ENCODE measurements at regions not wholly inside any gene's neighbourhood (a gene's known extent, or its start where the extent isn't known, plus 50 kb on each side); places are given as distances from the start of the nearest gene placed in this dataset.
A peak's percentile ranks its signal among the peaks of the same experiment; 100 is the strongest.
"Not testable (repeated sequence)": the region's sequence is repeated elsewhere in the genome, so short reads cannot be mapped to it uniquely, and the experiment has no call there.

DNA sequence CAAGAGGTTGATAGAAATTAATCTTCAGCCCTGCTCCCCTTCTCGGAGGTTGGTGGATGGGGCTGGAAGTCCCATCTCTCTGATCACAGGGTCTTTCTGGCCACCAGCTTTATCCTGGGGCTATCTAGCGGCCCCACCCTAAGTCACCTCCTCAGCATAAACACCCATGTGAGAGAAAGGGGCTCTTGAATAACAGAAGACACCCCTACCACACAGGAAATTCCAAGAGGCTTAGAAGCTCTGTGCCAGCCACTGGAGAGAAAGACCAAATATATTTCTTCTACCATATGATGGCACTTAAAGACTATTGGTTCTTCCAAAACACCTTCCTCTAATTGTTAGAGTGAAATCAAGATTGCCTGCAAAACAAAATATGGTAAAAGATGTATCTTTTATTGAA, 219.7 kb downstream of the VAPA start:
- Histone ChIP-seq H3K27me3 (ENCODE audit: control insufficient read depth in 5 of 5, insufficient read depth in 4 of 5, low read length in 5 of 5) (no peaks in the 10 kb centered on the region), H3K4me1 (ENCODE audit: control insufficient read depth in 5 of 5, insufficient read depth in 5 of 5, low read length in 5 of 5) (peaks cover 0 to 23% (median 18%) of the 10 kb centered on the region in 5 donors), H3K9me3 (ENCODE audit: control insufficient read depth in 5 of 5, low read length in 5 of 5) (no peaks in the 10 kb centered on the region)

DNA sequence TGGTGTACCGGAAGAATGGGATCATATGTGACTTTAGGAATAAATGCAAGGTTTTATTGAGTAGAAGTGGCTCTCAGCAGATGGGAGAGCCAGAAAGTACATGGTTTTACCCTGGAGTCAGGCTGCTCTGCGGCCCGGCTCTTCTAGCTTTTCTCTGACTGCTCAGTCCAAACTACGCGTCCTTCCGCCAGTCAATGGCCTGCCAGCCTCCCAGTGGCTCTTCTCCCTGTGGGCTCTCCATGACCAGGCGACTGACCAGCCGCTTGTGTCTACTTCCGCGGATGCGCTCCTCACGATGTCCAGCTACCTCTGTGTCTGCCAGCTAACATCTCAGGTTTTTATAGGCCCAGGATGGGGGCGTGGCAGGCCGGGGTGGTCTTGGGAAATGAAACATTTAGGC, 220.4 kb downstream of the VAPA start:
- Histone ChIP-seq H3K4me3 (ENCODE audit: low read depth in 1 of 5, low read length in 5 of 5) (no peak overlapping the region), H3K4me1 (ENCODE audit: control insufficient read depth in 5 of 5, insufficient read depth in 5 of 5, low read length in 5 of 5) (peaks cover 0 to 23% (median 18%) of the 10 kb centered on the region in 5 donors), H3K9ac (ENCODE audit: low read length in 5 of 5) (no peak overlapping the region), H3K27ac (ENCODE audit: low read depth, low read length) (no peak overlapping the region), H3K36me3 (ENCODE audit: control insufficient read depth in 5 of 5, insufficient read depth in 5 of 5, low read length in 5 of 5) (no peaks in the 10 kb centered on the region), H3K9me3 (ENCODE audit: control insufficient read depth in 5 of 5, low read length in 5 of 5) (no peaks in the 10 kb centered on the region), H3K27me3 (ENCODE audit: control insufficient read depth in 5 of 5, insufficient read depth in 4 of 5, low read length in 5 of 5) (no peaks in the 10 kb centered on the region)

More for the DNA sequence above, 219.7 kb downstream of the VAPA start:
- no peak overlapping the region for H3K9ac ChIP-seq (ENCODE audit: low read length in 5 of 5)
- H3K36me3 ChIP-seq (ENCODE audit: control insufficient read depth in 5 of 5, insufficient read depth in 5 of 5, low read length in 5 of 5), result no peaks in the 10 kb centered on the region
- no peak overlapping the region for H3K4me3 ChIP-seq (ENCODE audit: low read depth in 1 of 5, low read length in 5 of 5)
- H3K27ac ChIP-seq (ENCODE audit: low read depth, low read length), result no peak overlapping the region

DNA sequence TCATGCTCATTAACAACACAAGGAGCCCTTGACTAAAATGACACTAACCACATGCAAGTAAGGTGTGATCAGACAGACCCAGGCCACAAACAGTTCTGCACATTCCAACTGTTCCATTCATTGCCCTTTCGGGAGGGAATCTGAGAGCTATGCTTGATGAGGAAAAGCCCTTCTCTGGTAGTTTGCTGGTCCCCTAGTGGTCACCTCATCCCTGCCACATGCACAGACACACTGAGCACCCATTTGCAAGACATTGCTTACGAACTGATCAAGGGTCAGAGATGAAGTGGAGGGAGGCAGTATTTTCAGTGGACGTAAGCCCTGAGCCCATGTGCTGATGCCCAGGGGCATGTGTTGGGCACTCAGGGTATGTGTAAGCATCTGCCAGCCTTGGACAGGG, 220.9 kb downstream of the VAPA start:
- peaks cover 2 to 25% (median 20%) of the 10 kb centered on the region in 5 donors for H3K4me1 ChIP-seq (ENCODE audit: control insufficient read depth in 5 of 5, insufficient read depth in 5 of 5, low read length in 5 of 5)
- not testable (repeated sequence) for H3K4me3 ChIP-seq (ENCODE audit: low read depth in 1 of 5, low read length in 5 of 5); H3K9me3 ChIP-seq (ENCODE audit: control insufficient read depth in 5 of 5, low read length in 5 of 5); H3K9ac ChIP-seq (ENCODE audit: low read length in 5 of 5); H3K27ac ChIP-seq (ENCODE audit: low read depth, low read length); H3K36me3 ChIP-seq (ENCODE audit: control insufficient read depth in 5 of 5, insufficient read depth in 5 of 5, low read length in 5 of 5); H3K27me3 ChIP-seq (ENCODE audit: control insufficient read depth in 5 of 5, insufficient read depth in 4 of 5, low read length in 5 of 5)

DNA sequence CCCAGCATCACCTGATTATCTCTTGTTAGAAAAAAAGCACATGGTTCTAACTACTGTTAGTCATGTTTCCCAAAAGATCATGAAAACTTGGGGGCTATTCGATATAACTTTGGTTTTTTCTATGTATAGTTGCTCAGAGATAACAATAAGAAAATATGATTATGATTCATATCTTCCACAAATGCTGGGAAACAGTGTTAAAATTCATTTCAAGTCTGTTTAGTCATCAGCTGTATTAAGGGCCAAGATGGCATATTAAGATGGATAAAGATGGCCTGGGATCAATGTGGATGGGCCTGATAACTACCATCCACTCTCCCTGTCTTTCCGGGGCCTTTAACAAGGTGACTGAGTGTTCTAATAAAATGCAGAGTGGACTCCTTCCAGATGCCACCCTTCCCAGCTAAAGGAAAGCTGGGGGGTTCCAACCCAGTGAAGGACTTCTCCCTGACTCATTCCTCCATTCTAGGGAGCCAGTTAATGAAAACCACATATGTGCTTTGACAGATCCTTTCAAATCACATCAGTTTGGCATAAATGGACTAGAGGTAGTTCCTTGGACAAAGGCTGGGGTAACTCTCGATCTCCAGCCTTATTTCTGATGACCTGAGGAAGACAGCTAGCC, 221.6 kb downstream of the VAPA start:
- Histone ChIP-seq H3K36me3 (ENCODE audit: control insufficient read depth in 5 of 5, insufficient read depth in 5 of 5, low read length in 5 of 5) (no peaks in the 10 kb centered on the region), H3K9me3 (ENCODE audit: control insufficient read depth in 5 of 5, low read length in 5 of 5) (no peaks in the 10 kb centered on the region), H3K27me3 (ENCODE audit: control insufficient read depth in 5 of 5, insufficient read depth in 4 of 5, low read length in 5 of 5) (no peaks in the 10 kb centered on the region), H3K27ac (ENCODE audit: low read depth, low read length) (no peak overlapping the region), H3K4me3 (ENCODE audit: low read depth in 1 of 5, low read length in 5 of 5) (no peak overlapping the region), H3K4me1 (ENCODE audit: control insufficient read depth in 5 of 5, insufficient read depth in 5 of 5, low read length in 5 of 5) (peaks cover 2 to 28% (median 27%) of the 10 kb centered on the region in 5 donors), H3K9ac (ENCODE audit: low read length in 5 of 5) (no peak overlapping the region)

DNA sequence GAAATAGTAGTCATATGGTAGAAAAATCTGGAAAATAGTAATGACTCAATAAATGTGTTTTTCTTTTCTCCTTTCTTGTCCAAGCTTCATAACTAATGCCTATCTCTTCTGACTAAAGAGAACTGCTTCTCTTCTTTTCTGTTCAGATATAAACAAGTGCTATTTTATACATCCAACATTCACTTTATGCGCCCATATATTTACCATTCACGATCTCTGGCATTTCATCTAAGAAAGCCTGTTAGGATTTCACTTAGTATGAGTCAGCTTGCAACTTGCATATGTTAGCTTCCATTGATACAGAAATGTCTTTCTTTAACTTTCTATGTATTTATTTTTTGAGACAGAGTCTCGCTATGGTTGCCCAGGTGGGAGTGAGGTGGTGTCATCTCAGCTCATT, 224.9 kb downstream of the VAPA start:
- Histone ChIP-seq H3K9ac (ENCODE audit: low read length in 5 of 5) (no peak overlapping the region), H3K9me3 (ENCODE audit: control insufficient read depth in 5 of 5, low read length in 5 of 5) (no peaks in the 10 kb centered on the region), H3K4me3 (ENCODE audit: low read depth in 1 of 5, low read length in 5 of 5) (no peak overlapping the region), H3K27me3 (ENCODE audit: control insufficient read depth in 5 of 5, insufficient read depth in 4 of 5, low read length in 5 of 5) (no peaks in the 10 kb centered on the region), H3K4me1 (ENCODE audit: control insufficient read depth in 5 of 5, insufficient read depth in 5 of 5, low read length in 5 of 5) (peaks cover 15 to 40% (median 39%) of the 10 kb centered on the region in 5 donors), H3K36me3 (ENCODE audit: control insufficient read depth in 5 of 5, insufficient read depth in 5 of 5, low read length in 5 of 5) (no peaks in the 10 kb centered on the region), H3K27ac (ENCODE audit: low read depth, low read length) (no peak overlapping the region)

DNA sequence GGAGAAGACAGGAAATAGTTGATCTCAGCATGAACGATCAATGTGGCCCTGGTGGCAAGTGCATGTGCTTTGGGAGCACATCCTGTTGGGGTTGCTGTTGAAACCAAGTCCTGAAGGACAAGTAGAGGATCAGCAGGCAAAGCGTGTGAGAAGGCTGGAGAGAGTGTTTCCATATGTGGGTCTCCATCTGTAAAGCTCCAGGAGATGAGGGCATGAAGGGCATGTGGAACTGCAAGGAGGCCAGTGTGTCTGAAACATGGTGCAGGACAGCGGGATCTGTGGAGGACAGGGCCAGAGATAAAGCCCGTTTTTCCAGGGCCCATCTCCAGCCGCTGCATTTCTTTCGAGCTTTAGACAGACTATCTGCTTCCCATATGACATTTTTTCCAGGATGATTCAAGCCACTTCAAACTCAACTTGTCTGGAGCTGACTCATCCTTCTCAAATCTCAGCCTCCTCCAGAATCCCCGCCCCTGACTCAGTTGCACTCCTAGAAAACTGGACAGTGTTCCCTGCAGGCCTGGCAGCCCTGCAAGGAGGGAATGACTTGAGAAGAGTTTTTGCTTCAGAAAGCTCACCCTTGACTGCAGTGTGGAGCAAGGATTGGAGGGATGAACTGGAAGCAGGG, 226.1 kb downstream of the VAPA start:
- Histone ChIP-seq H3K9me3 (ENCODE audit: control insufficient read depth in 5 of 5, low read length in 5 of 5) (no peaks in the 10 kb centered on the region), H3K9ac (ENCODE audit: low read length in 5 of 5) (peak overlapping the region in 1 of 5 donors; percentile 17), H3K27ac (ENCODE audit: low read depth, low read length) (peak overlapping the region; percentile 90), H3K27me3 (ENCODE audit: control insufficient read depth in 5 of 5, insufficient read depth in 4 of 5, low read length in 5 of 5) (no peaks in the 10 kb centered on the region), H3K4me1 (ENCODE audit: control insufficient read depth in 5 of 5, insufficient read depth in 5 of 5, low read length in 5 of 5) (peaks cover 15 to 47% (median 45%) of the 10 kb centered on the region in 5 donors), H3K36me3 (ENCODE audit: control insufficient read depth in 5 of 5, insufficient read depth in 5 of 5, low read length in 5 of 5) (no peaks in the 10 kb centered on the region), H3K4me3 (ENCODE audit: low read depth in 1 of 5, low read length in 5 of 5) (no peak overlapping the region)

DNA sequence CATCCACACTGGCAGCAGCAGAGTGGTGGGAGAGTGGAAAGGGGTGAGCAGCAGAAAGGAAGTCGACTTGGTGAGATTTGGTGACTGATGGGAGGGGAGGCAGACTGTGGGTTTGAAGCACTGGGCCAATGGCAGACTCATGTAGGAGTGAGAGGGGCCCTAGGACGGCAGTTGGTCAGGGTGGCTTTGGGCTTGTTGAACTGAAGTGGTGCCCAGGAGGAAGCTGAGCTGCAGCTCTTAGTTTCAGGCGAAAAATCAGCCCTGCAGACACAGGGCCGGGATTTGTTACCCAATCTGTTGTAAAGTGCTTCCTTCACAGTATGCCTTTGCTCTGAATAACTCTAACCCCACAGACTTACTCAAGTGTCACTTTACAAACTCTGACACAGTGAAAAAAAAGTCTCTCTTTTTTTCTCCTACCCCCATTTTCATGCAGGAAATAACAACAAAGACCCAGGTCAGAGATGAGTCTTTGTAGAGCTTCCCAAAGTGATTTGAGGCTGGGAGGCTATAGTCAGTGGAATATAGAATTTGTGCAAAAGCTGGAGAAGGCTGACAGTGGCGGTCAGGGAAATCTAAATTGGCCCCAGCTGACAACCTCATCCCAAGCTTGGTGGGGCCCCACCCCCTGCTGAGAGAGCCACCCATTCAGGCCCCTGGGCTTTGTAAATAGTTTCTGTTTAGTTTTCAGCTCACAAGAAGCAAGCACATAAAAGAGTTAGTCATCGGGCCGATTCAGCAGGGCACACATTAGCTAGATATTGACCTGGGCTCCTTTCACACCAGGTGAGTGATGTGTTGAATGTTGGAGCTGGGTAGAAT, 226.9 kb downstream of the VAPA start:
- Histone ChIP-seq H3K4me3 (ENCODE audit: low read depth in 1 of 5, low read length in 5 of 5) (no peak overlapping the region), H3K36me3 (ENCODE audit: control insufficient read depth in 5 of 5, insufficient read depth in 5 of 5, low read length in 5 of 5) (no peaks in the 10 kb centered on the region), H3K4me1 (ENCODE audit: control insufficient read depth in 5 of 5, insufficient read depth in 5 of 5, low read length in 5 of 5) (peaks cover 15 to 47% (median 45%) of the 10 kb centered on the region in 5 donors), H3K27me3 (ENCODE audit: control insufficient read depth in 5 of 5, insufficient read depth in 4 of 5, low read length in 5 of 5) (no peaks in the 10 kb centered on the region), H3K27ac (ENCODE audit: low read depth, low read length) (peak overlapping the region; percentile 90), H3K9me3 (ENCODE audit: control insufficient read depth in 5 of 5, low read length in 5 of 5) (no peaks in the 10 kb centered on the region), H3K9ac (ENCODE audit: low read length in 5 of 5) (peak overlapping the region in 3 of 5 donors; percentile 10 to 30 (median 17))

DNA sequence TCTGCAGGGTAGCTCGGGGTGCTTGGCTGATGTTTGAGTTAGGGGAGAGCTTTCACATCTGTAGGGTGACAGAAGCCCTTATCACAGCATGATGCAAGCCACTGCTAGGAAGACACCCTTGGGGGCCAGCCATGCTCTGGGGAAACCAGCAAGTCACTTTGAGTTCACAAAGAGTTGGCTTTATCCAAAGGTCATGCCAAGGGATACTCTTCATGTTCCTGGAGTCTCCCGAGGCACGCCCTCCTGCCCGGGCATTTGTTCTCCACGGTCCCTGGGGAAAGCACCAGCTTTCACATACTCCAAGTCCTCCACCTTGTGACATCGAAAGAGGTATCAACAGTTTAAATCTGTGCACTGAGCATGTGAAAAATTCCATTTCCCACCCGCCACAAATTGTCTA, 227.7 kb downstream of the VAPA start:
- Histone ChIP-seq H3K27me3 (ENCODE audit: control insufficient read depth in 5 of 5, insufficient read depth in 4 of 5, low read length in 5 of 5) (no peaks in the 10 kb centered on the region), H3K9me3 (ENCODE audit: control insufficient read depth in 5 of 5, low read length in 5 of 5) (no peaks in the 10 kb centered on the region), H3K4me1 (ENCODE audit: control insufficient read depth in 5 of 5, insufficient read depth in 5 of 5, low read length in 5 of 5) (peaks cover 15 to 47% (median 45%) of the 10 kb centered on the region in 5 donors), H3K9ac (ENCODE audit: low read length in 5 of 5) (peak overlapping the region in 3 of 5 donors; percentile 10 to 35 (median 13)), H3K27ac (ENCODE audit: low read depth, low read length) (peak overlapping the region; percentile 90), H3K4me3 (ENCODE audit: low read depth in 1 of 5, low read length in 5 of 5) (no peak overlapping the region), H3K36me3 (ENCODE audit: control insufficient read depth in 5 of 5, insufficient read depth in 5 of 5, low read length in 5 of 5) (no peaks in the 10 kb centered on the region)

DNA sequence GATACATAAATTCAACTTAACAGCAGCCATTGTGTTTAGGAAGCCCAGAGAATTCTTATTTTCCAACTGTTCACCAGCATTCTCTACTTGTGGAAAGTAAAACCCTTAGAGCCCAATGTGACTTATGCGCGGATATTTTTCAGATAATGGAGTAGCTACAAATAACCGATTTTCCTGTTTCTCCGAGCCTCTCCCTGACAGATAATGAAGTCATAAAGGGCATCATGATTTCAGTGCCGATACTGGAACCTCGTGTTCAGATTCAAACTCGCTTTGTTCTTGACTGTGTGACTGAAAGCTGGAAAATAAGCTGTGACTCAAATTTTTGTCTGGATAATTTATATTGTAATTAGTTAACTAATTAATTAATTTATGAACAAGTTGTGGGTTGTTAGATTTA, 228.2 kb downstream of the VAPA start:
- Histone ChIP-seq H3K36me3 (ENCODE audit: control insufficient read depth in 5 of 5, insufficient read depth in 5 of 5, low read length in 5 of 5) (no peaks in the 10 kb centered on the region), H3K27me3 (ENCODE audit: control insufficient read depth in 5 of 5, insufficient read depth in 4 of 5, low read length in 5 of 5) (no peaks in the 10 kb centered on the region), H3K4me1 (ENCODE audit: control insufficient read depth in 5 of 5, insufficient read depth in 5 of 5, low read length in 5 of 5) (peaks cover 15 to 47% (median 45%) of the 10 kb centered on the region in 5 donors), H3K9ac (ENCODE audit: low read length in 5 of 5) (peak overlapping the region in 3 of 5 donors; percentile 10 to 35 (median 13)), H3K9me3 (ENCODE audit: control insufficient read depth in 5 of 5, low read length in 5 of 5) (no peaks in the 10 kb centered on the region), H3K4me3 (ENCODE audit: low read depth in 1 of 5, low read length in 5 of 5) (no peak overlapping the region), H3K27ac (ENCODE audit: low read depth, low read length) (peak overlapping the region; percentile 90)

Measured in subcutaneous abdominal adipose tissue (tissue), 5 donors.